GM21723 (cell line): ENCODE measurements at regions not wholly inside any gene's neighbourhood (a gene's known extent, or its start where the extent isn't known, plus 50 kb on each side); places are given as distances from the start of the nearest gene placed in this dataset.

Experiments used
- ATAC-seq: cut with Tn5 transposase; IDR thresholded peaks from one replicate; pipeline ENCODE4 v1.9.1; 2021; ENCODE audit warnings: mild to moderate bottlenecking, moderate library complexity; ENCODE audit not compliant: unreplicated experiment

DNA sequence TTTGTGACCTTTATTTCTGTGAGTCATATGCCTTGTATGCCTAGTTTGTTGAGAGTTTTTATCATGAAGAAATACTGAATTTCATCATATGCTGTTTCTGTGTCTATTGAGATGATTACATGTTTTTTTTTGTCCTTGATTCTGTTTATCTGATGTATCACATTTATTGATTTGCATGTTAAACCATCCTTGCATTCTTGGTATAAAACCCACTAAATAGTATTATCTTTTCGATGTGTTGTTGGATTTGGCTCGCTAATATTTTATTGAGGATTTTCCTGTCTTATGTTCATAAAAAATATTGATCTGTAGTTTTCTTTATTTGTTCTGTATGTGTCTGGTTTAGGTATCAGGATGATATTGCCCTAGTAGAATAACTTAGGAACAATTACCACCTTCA, 164.7 kb upstream of the CHRM3 start:
- ATAC-seq = no peak

DNA sequence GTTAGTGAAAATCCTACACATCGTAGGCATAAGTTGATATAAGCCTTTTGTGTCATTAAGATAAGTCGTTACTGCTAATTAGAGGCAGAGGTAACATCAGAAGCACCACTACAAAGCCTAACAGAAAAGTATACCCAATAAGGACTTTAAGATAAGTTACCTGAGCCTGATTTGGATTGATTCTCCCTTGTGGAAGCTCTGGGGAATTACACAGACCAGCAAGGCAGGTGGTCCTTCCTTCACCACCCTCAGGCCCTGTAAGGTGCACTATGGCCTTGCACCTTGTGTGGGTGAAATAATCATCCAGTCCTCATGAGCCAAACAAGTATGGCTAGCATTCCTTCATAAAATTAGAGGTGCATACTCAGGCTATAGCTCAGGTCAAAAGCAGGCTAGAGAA, 166.7 kb upstream of the CHRM3 start:
- no peak for ATAC-seq

DNA sequence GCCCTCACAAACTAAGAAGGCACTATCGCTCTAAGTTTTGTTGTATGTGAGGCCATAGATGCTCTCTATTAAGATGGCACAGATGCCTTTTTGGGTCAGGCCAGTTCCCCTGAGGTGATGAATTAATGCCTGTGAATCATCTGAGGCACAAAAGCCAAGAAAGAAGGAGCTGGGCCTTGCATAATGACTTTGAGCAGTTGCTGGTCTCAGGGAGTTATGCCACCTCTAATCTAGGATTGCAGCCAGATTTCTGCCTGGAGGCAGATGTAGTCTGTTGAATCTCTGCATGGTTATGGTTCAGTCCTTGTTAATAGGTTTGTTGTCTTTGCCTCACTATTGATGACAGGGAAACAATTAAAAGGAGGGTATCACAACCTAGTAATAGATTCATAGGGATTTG, 168.1 kb upstream of the CHRM3 start:
- ATAC-seq = no peak

DNA sequence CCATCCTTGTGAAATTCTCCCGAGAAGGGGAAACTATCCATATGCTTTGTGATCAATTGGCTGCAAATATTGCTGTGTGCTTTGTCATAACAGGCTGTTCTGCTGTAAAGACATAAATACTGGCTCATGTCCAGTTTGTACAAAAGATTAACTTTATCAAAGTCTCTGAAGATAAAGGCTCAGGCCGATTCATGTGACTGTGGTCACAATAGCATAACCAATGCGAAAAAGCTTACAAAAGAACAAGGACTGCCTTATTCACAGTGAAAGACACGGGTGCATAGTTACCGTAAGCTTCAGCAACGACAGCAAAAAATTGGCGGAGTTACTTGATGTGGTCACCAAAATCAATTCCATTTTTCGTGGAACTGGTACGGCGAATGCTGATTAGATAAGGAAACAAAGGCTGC, 173.6 kb upstream of the CHRM3 start:
- ATAC-seq = no peak

DNA sequence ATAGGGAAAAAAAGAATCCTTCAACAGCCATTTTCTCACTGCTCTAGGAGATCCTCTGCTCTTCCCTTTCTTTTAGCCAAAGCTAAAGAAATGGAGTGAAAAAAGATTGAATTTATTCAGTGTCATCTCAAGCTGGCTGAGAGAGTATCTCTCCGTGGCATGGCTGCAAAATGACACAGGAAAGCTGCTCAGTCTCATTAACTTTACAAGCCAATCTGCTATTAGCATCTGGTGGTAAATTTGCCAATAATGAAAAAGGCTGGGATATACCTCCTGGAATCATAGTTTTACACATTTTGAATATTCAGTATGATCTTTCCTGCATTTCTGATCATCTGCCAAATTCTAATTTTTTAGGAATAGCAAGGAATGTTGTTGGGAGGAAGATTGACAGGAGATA, 176.8 kb upstream of the CHRM3 start:
- no peak for ATAC-seq

DNA sequence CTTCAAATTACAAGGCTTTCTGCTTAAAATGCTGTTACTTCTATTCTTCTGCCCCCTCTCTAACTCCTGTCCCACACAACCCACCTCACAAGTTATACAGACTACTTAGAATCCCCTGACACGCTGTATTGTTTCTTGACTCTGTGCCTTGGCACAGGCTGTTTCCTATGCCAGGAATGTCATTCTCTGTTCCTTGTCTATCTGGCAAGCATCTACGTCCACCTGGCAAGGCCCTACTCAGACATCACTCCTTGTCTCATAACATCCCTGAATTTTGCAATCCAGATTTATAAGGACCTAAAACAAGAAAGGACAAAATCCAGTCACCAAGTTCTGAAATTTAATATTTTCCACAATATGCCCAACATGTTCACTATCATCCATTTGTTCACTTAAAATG, 182.0 kb upstream of the CHRM3 start:
- no peak for ATAC-seq

DNA sequence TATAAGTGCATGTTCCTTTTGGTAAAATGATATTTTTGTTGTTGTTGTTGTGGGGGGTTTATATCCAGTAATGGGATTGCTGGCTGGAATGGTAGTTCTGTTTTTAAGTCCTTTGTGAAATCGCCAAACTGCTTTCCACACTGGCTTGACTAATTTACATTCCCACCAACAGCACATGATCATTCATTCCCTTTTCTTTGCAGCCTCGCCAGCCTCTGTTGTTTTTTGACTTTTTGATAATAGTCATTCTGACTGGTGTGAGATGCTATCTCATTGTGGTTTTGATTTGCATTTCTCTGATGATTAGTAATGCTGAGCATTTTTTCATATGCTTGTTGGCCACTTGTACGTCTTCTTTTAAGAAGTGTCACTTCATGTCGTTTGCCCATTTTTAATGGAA, 188.5 kb upstream of the CHRM3 start:
- no peak for ATAC-seq

DNA sequence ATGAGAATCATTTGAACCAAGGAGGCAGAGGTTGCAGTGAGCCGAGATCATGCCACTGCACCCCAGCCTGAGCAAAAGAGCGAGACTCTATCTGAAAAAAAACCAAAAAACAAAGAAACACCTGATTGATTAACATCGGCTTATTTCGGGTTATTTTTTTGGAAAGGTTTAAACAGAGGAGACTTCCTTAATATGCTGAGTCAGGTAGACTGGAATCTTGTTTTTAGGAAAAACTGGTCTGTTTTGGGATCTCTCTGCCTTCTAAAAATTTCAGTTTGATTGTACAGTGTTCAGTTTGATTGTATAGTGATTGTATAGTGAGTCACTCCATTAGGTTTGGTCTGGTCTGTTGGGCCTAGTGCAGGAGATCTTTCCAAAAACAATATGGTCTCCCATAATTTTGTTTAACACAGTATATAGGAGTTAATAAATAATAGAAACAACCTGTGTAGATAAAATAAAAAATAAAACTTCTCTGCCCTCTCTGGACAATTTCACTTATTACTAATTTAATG, 196.3 kb upstream of the CHRM3 start:
- no peak for ATAC-seq

DNA sequence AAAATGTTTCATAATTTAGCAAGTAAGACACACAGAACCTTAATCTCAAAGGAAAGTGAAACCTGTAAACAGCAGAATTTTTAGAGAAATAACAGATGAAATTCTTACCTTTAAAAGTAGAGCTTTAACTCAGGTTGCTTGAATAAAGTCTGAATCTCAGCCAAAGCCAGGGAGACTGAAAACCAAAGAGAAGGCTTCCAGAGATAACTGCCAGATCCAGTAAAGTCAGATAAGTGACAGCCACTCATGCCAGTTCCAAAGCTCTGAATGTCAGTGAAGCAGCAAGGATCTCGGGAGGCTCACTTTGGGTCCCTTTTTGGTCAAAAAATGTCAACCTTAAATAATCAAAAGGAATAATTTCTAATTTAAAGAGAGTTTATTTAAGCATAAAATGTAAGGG, 199.9 kb upstream of the CHRM3 start:
- ATAC-seq = no peak

DNA sequence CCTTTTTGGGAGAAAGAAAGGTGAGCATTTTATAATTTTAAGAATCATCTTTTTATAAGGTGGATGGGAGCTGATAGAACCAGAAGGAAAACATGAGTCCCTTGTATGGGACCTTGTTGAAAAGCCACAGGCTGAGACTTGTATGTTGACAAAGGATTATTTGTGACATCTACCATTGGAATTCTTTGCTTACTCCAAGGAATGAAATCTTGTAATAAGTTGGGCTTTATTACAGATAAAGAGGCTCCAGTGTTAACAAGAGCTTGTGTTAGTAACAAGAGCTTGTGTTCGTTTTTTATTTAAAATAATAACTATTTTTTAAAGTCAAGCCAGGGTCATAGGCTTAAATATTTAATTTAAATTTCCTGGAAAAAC, 201.1 kb upstream of the CHRM3 start:
- no peak for ATAC-seq

DNA sequence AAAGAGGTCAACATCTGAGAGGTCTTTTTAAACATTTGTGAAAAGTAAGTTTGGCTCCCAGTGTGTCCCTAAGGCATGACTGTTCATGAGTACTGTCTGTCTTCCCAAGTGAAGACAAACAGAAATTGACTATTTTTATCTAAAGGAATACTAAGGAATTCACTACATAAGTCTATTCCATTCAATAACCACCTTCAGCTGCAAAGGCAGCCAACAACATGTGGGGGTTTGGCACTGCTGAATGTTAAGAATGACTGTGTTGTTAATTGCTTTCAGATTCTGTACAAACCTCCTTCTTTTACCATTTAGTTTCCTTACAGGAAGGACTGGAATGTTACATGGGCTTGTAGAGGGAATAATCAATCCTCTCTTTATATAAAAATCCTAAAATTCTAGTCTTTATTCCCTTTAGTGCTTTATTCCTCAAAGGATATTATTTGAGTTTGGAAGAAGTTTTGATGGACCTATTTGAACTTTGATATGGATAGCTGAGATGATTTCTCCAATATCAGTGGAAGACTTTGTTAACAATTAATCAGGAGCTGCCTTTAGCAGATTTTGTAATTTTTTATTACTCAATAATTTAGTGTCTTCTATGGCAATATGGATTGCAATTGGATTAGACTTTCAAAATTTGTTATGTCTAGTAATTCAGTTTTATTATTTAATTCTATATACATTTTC, 201.7 kb upstream of the CHRM3 start:
- ATAC-seq = no peak

DNA sequence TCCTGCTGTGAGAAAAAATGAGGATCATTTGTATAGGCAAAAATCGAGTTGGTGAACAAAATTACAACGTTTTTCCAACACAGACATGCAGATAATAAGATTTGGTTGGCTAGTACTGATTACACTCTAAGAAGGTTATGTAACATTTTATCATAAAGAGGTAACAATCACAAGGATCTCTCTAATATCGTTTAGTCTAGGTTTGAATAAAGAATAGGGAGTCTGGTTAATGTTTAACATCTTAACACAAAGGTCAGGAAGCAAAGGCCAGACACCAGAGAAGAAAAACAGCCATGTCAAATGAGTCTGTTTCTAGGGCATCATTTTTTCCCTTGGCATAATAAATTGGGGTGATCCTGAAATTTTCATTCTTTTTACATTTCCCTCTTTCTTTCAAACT, 207.4 kb upstream of the CHRM3 start:
- no peak for ATAC-seq

DNA sequence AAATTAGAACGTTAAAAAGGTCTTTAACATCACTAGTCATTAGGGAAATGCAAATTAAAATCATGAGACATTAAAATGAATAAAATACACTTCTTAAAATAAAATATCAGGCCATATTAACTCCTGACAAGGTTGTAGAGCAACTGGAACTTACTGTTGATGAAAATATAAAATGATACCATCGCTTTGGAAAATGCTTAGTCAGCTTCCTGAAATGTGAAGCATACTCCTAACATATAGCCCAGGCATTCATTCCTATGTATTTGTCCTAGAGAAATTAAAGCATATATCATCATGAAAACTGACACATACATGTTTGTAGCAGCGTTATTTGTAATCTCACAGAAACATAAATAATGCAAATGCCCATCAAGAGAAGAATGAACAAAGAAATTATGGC, 211.5 kb upstream of the CHRM3 start:
- no peak for ATAC-seq

DNA sequence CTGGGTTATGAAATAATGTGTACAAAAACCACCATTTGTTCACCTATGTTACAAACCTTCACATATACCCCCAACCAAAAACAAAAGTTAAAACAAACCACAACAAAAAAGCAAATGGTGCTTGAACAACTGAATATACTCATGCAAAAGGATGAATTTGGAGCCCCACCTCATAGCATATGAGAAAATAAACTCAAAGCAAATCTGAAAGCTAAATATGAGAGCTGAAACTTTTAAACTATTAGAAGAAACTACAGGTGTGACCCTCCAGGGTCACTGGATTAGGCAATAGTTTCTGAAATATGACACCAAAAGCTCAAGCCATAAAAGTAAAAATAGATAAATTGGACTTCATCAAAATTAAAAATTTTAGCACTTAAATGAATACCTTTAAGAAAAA, 215.5 kb upstream of the CHRM3 start:
- no peak for ATAC-seq

DNA sequence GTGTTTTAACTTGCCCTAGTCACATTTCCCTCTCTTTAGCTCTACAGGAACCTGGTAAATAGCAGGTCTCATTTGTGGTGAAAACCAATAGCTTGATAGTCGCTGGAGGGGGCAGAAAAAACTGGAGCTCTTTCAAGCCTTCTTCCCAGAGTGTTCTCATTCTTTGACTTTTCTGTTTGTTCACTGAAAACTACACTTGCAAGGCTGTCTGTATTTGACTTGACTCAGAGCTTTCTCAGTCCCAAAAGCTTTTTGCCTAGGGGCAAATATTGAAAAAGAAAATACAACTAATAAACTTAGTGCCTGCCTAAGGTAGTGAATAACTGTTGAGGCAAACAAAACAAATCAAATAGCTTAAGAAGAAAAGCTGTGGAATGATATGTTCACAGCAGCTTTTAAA, 217.1 kb upstream of the CHRM3 start:
- no peak for ATAC-seq

DNA sequence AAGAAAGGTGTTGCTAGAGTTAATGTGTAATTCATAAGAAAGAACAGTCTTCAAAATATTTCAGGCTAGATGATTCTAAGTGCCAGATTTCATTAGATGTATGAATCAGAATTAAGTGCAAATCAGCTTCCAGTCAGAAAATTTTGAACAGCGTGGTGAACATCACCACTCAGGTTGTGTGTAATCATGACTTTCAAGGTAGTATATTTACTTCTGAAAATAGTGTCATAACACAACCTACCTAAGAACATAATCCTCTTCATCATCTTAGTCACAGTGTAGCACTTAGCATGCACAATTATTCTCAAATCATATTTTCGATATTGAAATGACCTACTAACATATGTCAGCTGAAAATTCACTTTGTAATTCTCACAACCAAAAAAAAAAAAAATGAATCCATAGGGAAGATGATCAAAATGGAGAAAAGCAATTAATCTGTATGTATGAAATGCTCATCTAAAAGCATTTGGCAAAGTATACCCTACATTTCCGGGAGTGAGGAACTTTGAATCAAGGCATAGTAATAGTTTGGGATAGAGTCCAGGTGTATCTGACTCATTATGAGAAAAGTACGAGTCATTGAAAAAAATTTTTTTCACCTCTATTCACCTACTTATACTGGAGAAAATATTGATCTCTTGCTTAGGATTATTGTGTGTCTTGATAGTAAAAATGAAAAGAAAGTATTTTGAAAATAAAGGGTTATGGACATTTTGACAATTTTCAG, 221.8 kb upstream of the CHRM3 start:
- no peak for ATAC-seq

DNA sequence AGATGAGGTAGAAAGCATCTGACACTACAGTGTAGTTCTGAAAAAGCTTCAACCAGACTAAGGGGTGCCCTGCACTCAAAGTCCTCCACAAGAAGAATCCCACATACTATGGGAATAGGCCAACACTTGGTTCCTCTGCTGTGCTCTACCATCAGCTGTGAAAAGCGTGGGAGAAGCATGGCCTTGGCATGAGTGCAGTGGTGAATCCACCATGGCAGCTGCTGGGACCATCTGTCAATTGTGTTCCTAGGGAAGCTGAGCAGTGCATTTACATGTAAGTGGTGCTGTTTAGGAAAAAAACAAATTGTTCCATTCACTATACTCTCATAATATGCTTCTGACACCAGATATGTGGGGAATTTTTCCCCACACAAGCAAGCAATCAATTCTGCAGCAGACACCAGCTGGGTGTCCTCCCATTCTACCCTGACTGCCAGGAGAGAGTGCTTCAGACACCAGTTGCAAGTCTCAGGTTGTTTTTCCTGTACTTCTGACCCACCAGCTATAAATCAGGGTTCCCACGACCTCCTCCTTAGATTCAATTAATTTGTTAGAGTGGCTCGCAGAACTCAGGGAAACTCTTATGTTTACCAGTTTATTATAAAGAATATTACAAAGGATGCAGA, 230.8 kb upstream of the CHRM3 start:
- no peak for ATAC-seq

DNA sequence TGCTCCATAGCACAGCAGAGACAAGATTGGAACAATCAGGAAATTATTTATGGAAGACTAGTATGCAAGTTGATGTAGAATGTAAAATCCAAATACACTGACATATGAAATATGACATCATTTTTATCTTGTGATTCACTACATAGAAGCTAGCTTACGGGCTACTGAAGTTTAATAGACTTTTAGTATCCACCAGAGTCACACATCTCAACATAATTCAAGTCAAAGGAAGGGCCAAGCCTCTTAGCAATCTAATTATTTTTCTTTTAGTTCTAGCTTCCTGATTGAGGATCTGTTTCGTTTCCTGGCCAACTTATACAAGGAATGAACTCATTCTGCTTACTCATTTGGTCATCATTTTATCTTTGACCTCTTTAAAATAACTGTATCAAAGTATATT, 234.4 kb upstream of the CHRM3 start:
- ATAC-seq = no peak

DNA sequence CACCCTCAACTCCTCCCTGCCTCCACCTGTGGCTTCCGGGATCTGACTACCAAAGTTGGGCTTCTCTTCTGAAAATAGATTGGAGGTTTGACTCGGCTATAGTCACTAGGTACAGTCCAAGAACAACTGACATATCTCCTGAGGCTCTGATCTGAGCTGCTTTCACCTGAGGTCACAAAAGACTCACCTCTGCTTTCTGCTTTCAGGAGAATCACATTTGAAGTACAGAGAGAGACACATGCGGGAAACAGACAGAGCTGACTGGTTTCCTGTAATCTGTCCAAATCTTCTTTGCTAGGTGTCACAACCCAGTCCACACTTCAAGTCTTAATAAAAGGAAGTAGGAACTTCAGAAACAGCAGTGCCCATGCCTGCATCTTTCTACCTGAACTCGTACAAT, 245.4 kb upstream of the CHRM3 start:
- no peak for ATAC-seq

DNA sequence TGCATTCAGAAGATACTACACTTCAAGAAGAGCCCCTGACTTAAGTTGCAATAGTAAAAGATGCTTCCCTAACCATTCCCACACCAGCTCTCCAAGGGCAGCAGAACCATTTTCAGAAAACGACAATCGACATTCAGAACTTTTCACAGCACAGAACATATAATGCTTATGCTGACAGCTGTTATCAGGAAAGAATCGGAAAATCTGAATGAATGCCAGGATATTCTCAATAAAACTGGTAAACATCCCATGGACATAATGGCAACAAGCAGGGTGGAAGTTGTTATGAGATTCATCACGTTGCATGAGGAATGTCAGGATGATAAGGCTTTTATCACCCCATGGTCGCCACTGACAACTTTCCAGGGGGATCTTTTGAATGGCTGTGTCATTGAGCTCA, 246.6 kb upstream of the CHRM3 start:
- no peak for ATAC-seq

DNA sequence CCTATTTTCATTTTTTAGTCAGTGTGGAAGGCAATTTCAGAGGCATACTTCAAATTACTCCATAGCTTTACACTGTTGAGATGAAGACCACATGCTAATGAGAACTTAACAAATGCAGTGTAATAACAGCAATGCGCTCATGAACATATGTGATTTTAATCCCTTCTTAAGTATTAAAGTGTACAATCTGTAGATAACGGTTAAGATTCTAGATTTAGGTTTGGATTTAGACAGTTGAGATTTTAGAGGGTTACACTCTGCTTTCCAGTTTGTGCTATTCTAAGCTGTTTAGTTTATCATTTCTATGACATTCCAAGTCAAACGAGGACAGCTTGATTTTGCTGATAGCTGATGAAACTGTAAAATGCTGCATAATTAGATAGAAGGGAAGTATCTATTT, 257.8 kb upstream of the CHRM3 start:
- no peak for ATAC-seq

DNA sequence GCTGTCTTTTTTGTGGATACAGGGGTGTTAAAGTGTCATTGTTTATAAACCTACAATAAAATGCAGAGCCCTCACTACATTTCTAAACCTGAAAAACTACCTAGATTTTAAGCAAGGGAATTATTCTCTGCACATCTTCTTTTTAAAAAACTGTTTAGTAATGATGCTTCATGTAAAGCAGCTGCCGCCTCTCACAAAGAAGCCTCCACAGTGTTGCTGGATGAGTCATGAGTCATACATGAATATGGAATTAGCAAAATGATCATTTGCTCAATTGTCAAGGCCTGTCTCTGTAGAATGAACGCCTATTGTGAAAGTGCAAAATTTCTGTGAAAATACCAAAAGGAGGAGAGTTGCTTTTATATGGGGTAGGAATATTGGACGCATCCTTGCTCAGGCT, 259.5 kb upstream of the CHRM3 start:
- ATAC-seq = no peak
